Stimulated activated CD4-positive, alpha-beta T cell treated with anti-CD3 and anti-CD28 coated beads, Interleukin-1b, Interleukin-23, amount 100 ng/mL, for 24 hours (primary cell): ENCODE measurements at regions not wholly inside any gene's neighbourhood (a gene's known extent, or its start where the extent isn't known, plus 50 kb on each side); places are given as distances from the start of the nearest gene placed in this dataset.
"Not testable (repeated sequence)": the region's sequence is repeated elsewhere in the genome, so short reads cannot be mapped to it uniquely, and the experiment has no call there.

Source experiments
- DNase-seq, 4 experiments: peaks; one replicate each; pipeline ENCODE4 v3.0.0-alpha.2; 2020; ENCODE audit warnings: low read depth in 4 of 4, low spot score in 1 of 4

- DNase-seq = no peak
Measured at GRCh38 chr9:115300874-115301273, 182.9 kb upstream of the TNC start.

- DNase-seq = no peak
Measured at GRCh38 chr9:115301581-115301980, 183.6 kb upstream of the TNC start.

GRCh38 chr9:115305543-115305942 lies 187.6 kb upstream of the TNC start:
- DNase-seq = no peak

GRCh38 chr9:115306865-115307264 lies 188.9 kb upstream of the TNC start:
- no peak for DNase-seq

GRCh38 chr9:115313545-115313944 lies 195.6 kb upstream of the TNC start:
- no peak for DNase-seq

GRCh38 chr9:115326461-115326860 lies 208.5 kb upstream of the TNC start:
- no peak for DNase-seq

- no peak for DNase-seq
Measured at GRCh38 chr9:115327436-115328122, 209.6 kb upstream of the TNC start.

- no peak for DNase-seq
Measured at GRCh38 chr9:115328228-115328627, 210.3 kb upstream of the TNC start.

DNA sequence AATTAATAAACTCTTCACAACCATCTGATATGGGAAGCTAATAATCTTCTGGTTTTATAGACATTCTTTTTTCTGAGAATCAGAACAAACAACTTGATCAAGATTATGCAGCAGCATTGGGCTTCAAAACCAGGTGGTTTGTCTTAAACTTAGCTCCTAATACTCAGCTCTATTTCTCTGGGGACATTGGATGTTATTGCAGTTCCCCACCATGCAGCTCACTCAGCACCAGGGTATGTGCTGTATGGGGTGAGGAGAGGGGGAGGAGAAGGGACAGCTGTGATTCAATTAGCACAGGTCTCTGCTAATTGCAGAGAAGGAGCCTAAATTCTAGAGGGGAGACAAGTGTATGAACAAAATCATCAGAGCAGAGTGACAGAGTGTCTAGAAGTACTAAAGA lies 210.7 kb upstream of the TNC start:
- no peak for DNase-seq

DNA sequence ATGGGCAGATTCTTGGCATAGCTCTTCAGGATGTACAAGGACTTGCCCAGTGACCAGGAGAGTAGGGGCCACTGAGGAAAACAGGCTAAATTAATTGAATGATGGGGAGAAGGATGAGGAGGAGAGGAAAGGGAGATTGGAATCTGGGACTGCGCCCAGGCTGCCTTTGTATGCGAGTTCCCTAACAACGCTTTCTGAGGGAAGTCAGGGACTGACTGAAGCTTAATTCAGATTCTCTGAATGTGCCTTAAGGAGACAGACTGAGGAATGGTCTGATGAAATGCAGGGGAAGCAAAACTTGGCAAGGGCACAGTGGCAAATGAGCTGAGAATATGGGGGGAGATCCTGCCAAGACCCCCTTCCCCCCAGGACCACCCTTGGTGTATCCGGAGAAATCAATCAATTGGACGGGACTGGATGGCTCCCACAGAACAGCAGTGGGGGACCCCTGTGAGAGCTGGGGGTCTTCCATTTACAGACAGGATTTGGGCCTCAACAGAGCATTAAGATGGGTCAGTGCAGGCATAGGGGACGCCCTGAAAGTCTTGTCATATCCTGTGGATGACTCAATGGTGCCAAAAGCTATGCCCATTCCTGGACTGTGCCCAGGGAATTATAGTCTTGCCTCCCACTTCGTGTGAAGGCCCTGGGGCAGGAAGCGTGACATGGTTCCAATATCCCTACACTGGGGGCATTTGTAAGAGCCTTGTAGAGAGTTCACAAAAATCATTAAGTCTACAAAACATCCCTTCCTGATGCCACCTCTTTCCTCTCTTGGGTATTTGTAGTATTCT lies 215.5 kb upstream of the TNC start:
- no peak for DNase-seq

DNA sequence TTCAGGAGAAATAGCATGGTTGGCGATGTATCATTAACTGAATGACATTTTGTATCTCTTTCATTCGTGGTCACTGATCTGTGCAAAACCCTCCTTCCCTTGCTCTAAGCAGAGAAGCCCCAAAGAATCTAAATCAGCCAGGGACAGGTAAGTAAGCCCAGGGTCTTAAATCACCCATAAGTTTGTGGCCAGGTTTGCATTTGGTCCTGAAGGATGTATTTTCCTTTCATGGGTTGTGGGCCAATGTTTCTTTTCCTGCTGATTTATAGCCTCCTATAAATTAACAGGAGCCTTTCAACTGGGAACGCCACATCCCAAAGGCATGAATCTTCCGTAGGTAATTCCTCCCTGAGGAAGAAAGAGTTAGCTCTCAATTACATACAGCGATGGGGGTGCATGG lies 217.5 kb upstream of the TNC start:
- no peak for DNase-seq

DNA sequence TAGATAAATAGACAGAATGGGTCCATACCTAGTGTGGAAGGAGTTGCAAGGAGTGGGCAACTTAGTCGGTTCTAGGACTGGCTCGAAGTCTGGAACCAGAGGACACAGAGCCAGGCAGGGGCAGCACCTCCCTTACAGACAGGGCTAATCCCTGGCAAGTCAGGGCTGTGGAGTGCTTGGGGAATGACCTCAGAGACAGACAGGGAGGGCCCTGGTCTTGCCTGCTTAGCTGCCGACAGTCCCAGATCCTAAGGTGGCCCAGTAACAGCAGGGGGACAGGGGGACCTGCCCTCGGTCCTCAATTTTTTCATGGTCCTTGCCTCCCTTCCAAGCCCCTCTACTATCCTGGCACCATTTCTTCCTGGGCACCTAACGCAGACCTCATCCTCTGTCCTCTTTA lies 222.4 kb upstream of the TNC start:
- DNase-seq = no peak

GRCh38 chr9:115341426-115341825 lies 223.5 kb upstream of the TNC start:
- no peak for DNase-seq

- DNase-seq = not testable (repeated sequence)
Measured at GRCh38 chr9:115347776-115348175, 229.8 kb upstream of the TNC start.

- DNase-seq = not testable (repeated sequence)
Measured at GRCh38 chr9:115348936-115349335, 231.0 kb upstream of the TNC start.

DNA sequence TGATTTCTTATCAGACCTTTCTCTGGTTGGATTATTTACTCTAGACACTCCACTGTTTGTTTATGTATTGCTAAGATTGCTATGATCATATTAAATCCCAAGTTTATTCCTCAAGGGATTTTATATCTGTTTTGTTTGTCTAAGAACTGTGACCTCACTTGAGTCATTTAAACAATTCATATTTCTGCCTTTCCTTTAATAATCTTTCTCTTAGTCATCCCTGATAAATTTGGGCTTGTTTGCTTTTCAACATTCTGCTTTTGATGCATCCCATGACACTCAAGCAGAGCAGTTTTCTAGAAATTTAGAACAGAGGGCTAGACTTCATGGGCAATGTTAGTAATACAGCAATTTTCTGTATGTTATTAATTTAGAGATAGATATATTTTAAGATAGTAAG lies 231.6 kb upstream of the TNC start:
- DNase-seq = no peak

DNA sequence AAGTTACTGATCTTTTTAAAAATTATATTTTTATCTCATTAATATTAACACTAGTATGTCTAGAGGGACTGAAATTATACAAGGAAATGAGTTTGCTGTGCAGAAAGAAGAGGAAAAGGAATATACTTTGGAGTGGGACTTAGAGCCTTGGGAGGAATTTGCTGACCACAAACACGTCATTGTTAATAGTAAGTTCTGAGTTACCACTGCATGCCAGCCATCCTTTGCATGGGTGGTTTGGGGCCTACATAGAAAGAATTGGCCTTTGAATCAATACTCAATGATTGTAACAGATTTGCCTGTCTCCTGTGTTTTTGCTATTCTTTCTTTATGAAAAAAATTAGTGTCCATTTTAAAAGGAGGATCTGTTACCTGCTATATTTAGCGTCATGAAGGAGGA lies 232.6 kb upstream of the TNC start:
- no peak for DNase-seq

DNA sequence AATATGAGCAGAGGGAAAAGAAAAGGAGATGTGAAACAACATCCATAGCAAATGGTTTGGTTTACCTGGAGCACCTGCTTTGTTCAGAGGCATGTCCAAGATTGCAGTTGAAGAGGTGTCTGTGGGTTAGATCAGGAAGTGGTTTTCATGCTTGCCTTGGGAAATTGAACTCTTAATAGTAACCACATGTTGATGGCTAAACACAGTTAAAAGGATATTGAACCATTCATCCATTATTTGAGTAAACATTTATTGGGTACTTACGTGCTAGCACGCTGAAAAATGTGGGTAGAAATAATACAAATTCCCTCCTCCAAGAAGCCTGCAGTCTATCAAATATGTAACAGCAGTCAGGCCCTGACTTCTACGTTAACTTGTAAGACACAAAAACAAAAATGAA lies 235.7 kb upstream of the TNC start:
- DNase-seq = no peak

GRCh38 chr9:115357821-115358220 lies 239.9 kb upstream of the TNC start:
- no peak for DNase-seq

GRCh38 chr9:115359017-115359780 lies 241.2 kb upstream of the TNC start:
- no peak for DNase-seq

DNA sequence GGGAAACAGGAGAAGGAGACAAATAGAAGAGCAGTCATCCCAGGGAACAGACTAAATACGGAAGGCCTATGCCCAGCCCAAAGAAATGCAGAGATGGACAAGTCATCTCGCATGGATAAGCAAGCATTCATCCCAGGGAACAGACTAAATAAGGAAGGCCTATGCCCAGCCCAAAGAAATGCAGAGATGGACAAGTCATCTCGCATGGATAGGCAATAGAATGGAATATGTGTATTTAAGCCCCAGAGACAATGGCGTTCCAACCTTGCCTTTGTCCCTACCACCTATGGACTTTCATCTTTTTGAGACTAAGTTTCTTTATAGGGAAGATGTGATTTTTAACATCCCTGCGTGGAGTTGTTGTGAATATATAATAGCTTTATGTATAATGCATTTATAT lies 242.2 kb upstream of the TNC start:
- no peak for DNase-seq

GRCh38 chr9:115362101-115362500 lies 244.1 kb upstream of the TNC start:
- DNase-seq = no peak
